ENCODE measurements at regions not wholly inside any gene's neighbourhood (a gene's known extent, or its start where the extent isn't known, plus 50 kb on each side); places are given as distances from the start of the nearest gene placed in this dataset.
A peak's percentile ranks its signal among the peaks of the same experiment; 100 is the strongest.

GRCh38 chr11:121688860-121689614 is 236.3 kb upstream of the SORL1-AS1 start:
- WGBS (ENCODE audit: extremely low coverage, insufficient read length, low lambda C conversion rate): no CpG with 5 or more reads among the region's 8 CpGs
- no peak overlapping the region for H3K27ac ChIP-seq (ENCODE audit: insufficient read length, low read depth, low read length)

More at GRCh38 chr11:121688860-121689614, 236.3 kb upstream of the SORL1-AS1 start:
- Histone ChIP-seq H3K27me3 (ENCODE audit: insufficient read depth, low read length) (no peaks in the 10 kb centered on the region), H3K23ac (ENCODE audit: insufficient read length, low read depth, low read length) (no peak overlapping the region), H3K4me2 (ENCODE audit: insufficient read depth, insufficient read length, low read length) (no peak overlapping the region), H2BK12ac (ENCODE audit: insufficient read length, low read depth, low read length) (no peak overlapping the region), H3K9me3 (ENCODE audit: control insufficient read depth, low read depth, low read length) (no peaks in the 10 kb centered on the region), H3T11ph (ENCODE audit: low read length) (no peak overlapping the region), H3K4ac (ENCODE audit: low read depth, low read length) (no peak overlapping the region), H3K4me1 (ENCODE audit: insufficient read depth, low read length) (peaks cover 12% of the 10 kb centered on the region), H4K91ac (ENCODE audit: insufficient read length, low read depth, low read length) (no peak overlapping the region), H3K79me1 (ENCODE audit: insufficient read depth, low read depth, low read length, poor library complexity, severe bottlenecking) (no peaks in the 10 kb centered on the region), H3K18ac (ENCODE audit: insufficient read length, low read depth, low read length) (no peak overlapping the region), H4K20me1 (ENCODE audit: control insufficient read depth, insufficient read depth, insufficient read length) (no peaks in the 10 kb centered on the region), H2BK120ac (ENCODE audit: low read depth, low read length, poor library complexity, severe bottlenecking) (no peak overlapping the region), H3K9ac (ENCODE audit: extremely low read depth, insufficient read length, low read length) (no peak overlapping the region), H3K23me2 (ENCODE audit: insufficient read length, low read depth, low read length, poor library complexity, severe bottlenecking) (no peaks in the 10 kb centered on the region), H2AFZ (ENCODE audit: low read length) (no peak overlapping the region), H4K5ac (ENCODE audit: insufficient read length, low read depth, low read length) (no peak overlapping the region), H2AK5ac (ENCODE audit: insufficient read length, low read length) (no peak overlapping the region), H2BK5ac (ENCODE audit: insufficient read length, low read length) (no peak overlapping the region), H3K79me2 (ENCODE audit: insufficient read depth, low read length) (no peaks in the 10 kb centered on the region), H4K8ac (replicated peaks; ENCODE audit: insufficient read length, low read depth, low read length) (no peak overlapping the region), H3K56ac (ENCODE audit: insufficient read length, low read depth, low read length) (no peak overlapping the region), H3K14ac (ENCODE audit: insufficient read depth, low read length) (no peak overlapping the region), H2BK15ac (ENCODE audit: low read depth, low read length) (no peak overlapping the region), H2BK20ac (ENCODE audit: low read depth, low read length, poor library complexity, severe bottlenecking) (no peak overlapping the region)
- DNase-seq: peak; percentile 52
- Mint-ChIP-seq H3K9me3 (no peaks in the 10 kb centered on the region), H3K4me1 (peaks cover 22 to 26% of the 10 kb centered on the region in 2 experiments), H3K4me3 (no peak overlapping the region), H3K36me3 (ENCODE audit: insufficient read depth in 1 of 3, low read depth in 3 of 3) (no peaks in the 10 kb centered on the region), H3K27ac (peak overlapping the region in 2 of 3 experiments; percentile 5 to 58; a peak in 3 of 7 replicates), H3K27me3 (ENCODE audit: low read depth) (no peaks in the 10 kb centered on the region)
- TF ChIP-seq CTCF (conservative IDR thresholded peaks at IDR 0.05): no peak
